ENCODE measurements at regions not wholly inside any gene's neighbourhood (a gene's known extent, or its start where the extent isn't known, plus 50 kb on each side); places are given as distances from the start of the nearest gene placed in this dataset.

- no peak for TF ChIP-seq ZFP30 (CRISPR knock-in tag; IDR thresholded peaks at IDR 0.05)
- no peak for TF ChIP-seq GLIS3 (CRISPR knock-in tag; IDR thresholded peaks at IDR 0.05)
- TF ChIP-seq TOX (CRISPR knock-in tag; IDR thresholded peaks at IDR 0.05; ENCODE audit: borderline replicate concordance): no peak
- no peak for TF ChIP-seq TSHZ2 (CRISPR knock-in tag; IDR thresholded peaks at IDR 0.05)
- TF ChIP-seq RARB (CRISPR knock-in tag; IDR thresholded peaks at IDR 0.05): no peak
- TF ChIP-seq SNAI2 (CRISPR knock-in tag; IDR thresholded peaks at IDR 0.05): no peak
- no peak for TF ChIP-seq PPARA (CRISPR knock-in tag; IDR thresholded peaks at IDR 0.05; ENCODE audit: borderline replicate concordance)
- TF ChIP-seq TCF4 (CRISPR knock-in tag; IDR thresholded peaks at IDR 0.05; ENCODE audit: borderline replicate concordance): no peak
- no peak for TF ChIP-seq ISL1 (CRISPR knock-in tag; IDR thresholded peaks at IDR 0.05)
- TF ChIP-seq BACH2 (CRISPR knock-in tag; IDR thresholded peaks at IDR 0.05; ENCODE audit: borderline replicate concordance): no peak
- TF ChIP-seq ARNTL (CRISPR knock-in tag; IDR thresholded peaks at IDR 0.05; ENCODE audit: borderline replicate concordance, low read depth): no peak
- no peak for TF ChIP-seq ZNF8 (CRISPR knock-in tag; IDR thresholded peaks at IDR 0.05)
Observed at GRCh38 chr12:16726879-16727278, 120.9 kb upstream of the LMO3 start.

GRCh38 chr12:16719713-16720416 lies 113.9 kb upstream of the LMO3 start:
- ATAC-seq: no peak
- no peak for TF ChIP-seq POU6F1 (CRISPR knock-in tag; IDR thresholded peaks at IDR 0.05; ENCODE audit: borderline replicate concordance, low read depth)
- TF ChIP-seq RARB (CRISPR knock-in tag; IDR thresholded peaks at IDR 0.05): no peak
- TF ChIP-seq ZNF565 (CRISPR knock-in tag; conservative IDR thresholded peaks at IDR 0.05; ENCODE audit: low read depth): no peak
- TF ChIP-seq SNAI2 (CRISPR knock-in tag; IDR thresholded peaks at IDR 0.05): no peak
- TF ChIP-seq CSDC2 (CRISPR knock-in tag; IDR thresholded peaks at IDR 0.05): no peak
- TF ChIP-seq TSHZ2 (CRISPR knock-in tag; IDR thresholded peaks at IDR 0.05): no peak
- TF ChIP-seq GLIS3 (CRISPR knock-in tag; IDR thresholded peaks at IDR 0.05): no peak
- TF ChIP-seq CSRNP3 (CRISPR knock-in tag; IDR thresholded peaks at IDR 0.05): no peak
- TF ChIP-seq TOX (CRISPR knock-in tag; IDR thresholded peaks at IDR 0.05; ENCODE audit: borderline replicate concordance): no peak

More at GRCh38 chr12:16726879-16727278, 120.9 kb upstream of the LMO3 start:
- ATAC-seq: no peak

GRCh38 chr12:16716928-16717327 lies 111.0 kb upstream of the LMO3 start:
- ATAC-seq: no peak
- TF ChIP-seq CREB5 (CRISPR knock-in tag; IDR thresholded peaks at IDR 0.05; ENCODE audit: low read depth) (no peak), CSRNP3 (CRISPR knock-in tag; IDR thresholded peaks at IDR 0.05) (no peak), ZC3H10 (CRISPR knock-in tag; IDR thresholded peaks at IDR 0.05) (no peak), TOX (CRISPR knock-in tag; IDR thresholded peaks at IDR 0.05; ENCODE audit: borderline replicate concordance) (no peak), ZFP3 (CRISPR knock-in tag; IDR thresholded peaks at IDR 0.05) (no peak), PPARA (CRISPR knock-in tag; IDR thresholded peaks at IDR 0.05; ENCODE audit: borderline replicate concordance) (no peak), TCF4 (CRISPR knock-in tag; IDR thresholded peaks at IDR 0.05; ENCODE audit: borderline replicate concordance) (no peak), GLIS3 (CRISPR knock-in tag; IDR thresholded peaks at IDR 0.05) (no peak), ARNTL (CRISPR knock-in tag; IDR thresholded peaks at IDR 0.05; ENCODE audit: borderline replicate concordance, low read depth) (no peak), ESRRG (CRISPR knock-in tag; IDR thresholded peaks at IDR 0.05) (no peak), BACH2 (CRISPR knock-in tag; IDR thresholded peaks at IDR 0.05; ENCODE audit: borderline replicate concordance) (no peak)

All from SK-N-SH treated with all-trans-retinoic acid at 6 μM for 48 hours (cell line).